Smooth muscle cell (in vitro differentiated cells): ENCODE measurements at regions not wholly inside any gene's neighbourhood (a gene's known extent, or its start where the extent isn't known, plus 50 kb on each side); places are given as distances from the start of the nearest gene placed in this dataset.
"Not testable (repeated sequence)": the region's sequence is repeated elsewhere in the genome, so short reads cannot be mapped to it uniquely, and the experiment has no call there.

Source experiments
- DNase-seq: peaks from one replicate; lab custom pipeline; 2025; ENCODE audit not compliant: unreplicated experiment; lab: John Stamatoyannopoulos, UW
- H2AFZ ChIP-seq: fragments of 200-600 bp; sonication (generic); 2 replicates; pipeline ENCODE4 v1.6.0; 2016; ENCODE audit warnings: antibody characterized with exemption, low read depth, mild to moderate bottlenecking
- H3F3A ChIP-seq: fragments of 200-600 bp; sonication (generic); 2 replicates; pipeline ENCODE4 v1.6.0; 2017; ENCODE audit warnings: antibody characterized with exemption, low read depth
- H3K27ac ChIP-seq: fragments of 200-600 bp; sonication (generic); 2 replicates; pipeline ENCODE4 v1.5.1; 2016; ENCODE audit warnings: low read depth, mild to moderate bottlenecking
- H3K27me3 ChIP-seq: fragments of 200-600 bp; sonication (generic); 2 replicates; pipeline ENCODE4 v1.6.1; 2016; ENCODE audit warnings: low read depth, mild to moderate bottlenecking
- H3K36me3 ChIP-seq: fragments of 200-600 bp; sonication (generic); 2 replicates; pipeline ENCODE4 v1.5.1; 2016; ENCODE audit warnings: low read depth
- H3K4me1 ChIP-seq: fragments of 200-600 bp; sonication (generic); 2 replicates; pipeline ENCODE4 v1.5.1; 2016; ENCODE audit warnings: low read depth
- H3K4me2 ChIP-seq: fragments of 200-600 bp; sonication (generic); 2 replicates; pipeline ENCODE4 v1.6.0; 2016; ENCODE audit warnings: mild to moderate bottlenecking
- H3K4me3 ChIP-seq: fragments of 200-600 bp; sonication (generic); 2 replicates; pipeline ENCODE4 v1.5.1; 2016; ENCODE audit warnings: mild to moderate bottlenecking
- H3K79me2 ChIP-seq: fragments of 200-600 bp; sonication (generic); 2 replicates; pipeline ENCODE4 v1.6.0; 2016; ENCODE audit warnings: low read depth, mild to moderate bottlenecking
- H3K9ac ChIP-seq: fragments of 200-600 bp; sonication (generic); 2 replicates; pipeline ENCODE4 v1.6.0; 2016; ENCODE audit warnings: low read depth
- H3K9me3 ChIP-seq: fragments of 200-600 bp; sonication (generic); replicated peaks from 2 replicates; pipeline ENCODE4 v1.5.1; 2016; ENCODE audit warnings: low read depth
- H4K20me1 ChIP-seq: fragments of 200-600 bp; sonication (generic); 2 replicates; pipeline ENCODE4 v1.6.0; 2016; ENCODE audit warnings: low read depth
- WGBS: methylation state at CpG from one replicate; pipeline ENCODE4 v1.1.7; 2016; ENCODE audit warnings: low lambda C conversion rate; 5-methylcytosine and 5-hydroxymethylcytosine counted together
- TF ChIP-seq, protein P1 (sequence below): fragments of 200-600 bp; sonication (generic); IDR thresholded peaks from 2 replicates; pipeline ENCODE4 v1.5.1; 2017; ENCODE audit warnings: borderline replicate concordance, mild to moderate bottlenecking, antibody characterized with exemption; ENCODE audit not compliant: insufficient read depth, poor library complexity, severe bottlenecking

DNA sequence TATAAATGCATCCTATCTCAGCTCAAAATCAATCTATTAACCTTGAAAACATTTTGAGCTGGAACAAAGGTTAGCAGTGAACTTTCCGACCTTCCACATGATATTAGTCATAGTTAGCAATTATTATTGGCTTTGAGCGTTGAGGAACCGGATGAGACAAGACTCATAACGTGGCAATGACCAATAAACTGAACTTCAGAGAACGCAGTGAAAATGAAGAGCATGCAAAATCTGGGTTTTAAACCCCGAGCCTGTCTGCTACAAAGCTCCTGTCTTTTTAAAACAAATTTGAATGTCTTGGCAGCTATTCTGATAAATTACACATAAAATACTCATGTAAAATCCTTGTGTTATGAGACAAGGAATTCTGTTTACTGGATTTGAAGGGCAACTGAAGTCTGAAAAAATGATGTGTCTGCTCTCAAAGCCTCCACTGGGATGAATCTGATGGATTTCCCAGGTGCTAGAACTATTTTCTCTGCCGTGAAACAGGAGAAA is 74.7 kb upstream of the ITGB1 start:
- Histone ChIP-seq H3K4me1 (no peaks in the 10 kb centered on the region), H3K9me3 (no peaks in the 10 kb centered on the region), H3K4me2 (peak overlapping the region; percentile 57), H3K36me3 (no peaks in the 10 kb centered on the region), H3F3A (no peaks in the 10 kb centered on the region), H3K27me3 (no peaks in the 10 kb centered on the region), H3K4me3 (no peak overlapping the region), H3K27ac (peak overlapping the region; percentile 35), H3K9ac (peak overlapping the region; percentile 21), H3K79me2 (no peaks in the 10 kb centered on the region), H4K20me1 (no peaks in the 10 kb centered on the region), H2AFZ (no peak overlapping the region)
- WGBS = 50% methylated on average over 7 of the region's 7 CpGs
- TF ChIP-seq, protein P1, sequence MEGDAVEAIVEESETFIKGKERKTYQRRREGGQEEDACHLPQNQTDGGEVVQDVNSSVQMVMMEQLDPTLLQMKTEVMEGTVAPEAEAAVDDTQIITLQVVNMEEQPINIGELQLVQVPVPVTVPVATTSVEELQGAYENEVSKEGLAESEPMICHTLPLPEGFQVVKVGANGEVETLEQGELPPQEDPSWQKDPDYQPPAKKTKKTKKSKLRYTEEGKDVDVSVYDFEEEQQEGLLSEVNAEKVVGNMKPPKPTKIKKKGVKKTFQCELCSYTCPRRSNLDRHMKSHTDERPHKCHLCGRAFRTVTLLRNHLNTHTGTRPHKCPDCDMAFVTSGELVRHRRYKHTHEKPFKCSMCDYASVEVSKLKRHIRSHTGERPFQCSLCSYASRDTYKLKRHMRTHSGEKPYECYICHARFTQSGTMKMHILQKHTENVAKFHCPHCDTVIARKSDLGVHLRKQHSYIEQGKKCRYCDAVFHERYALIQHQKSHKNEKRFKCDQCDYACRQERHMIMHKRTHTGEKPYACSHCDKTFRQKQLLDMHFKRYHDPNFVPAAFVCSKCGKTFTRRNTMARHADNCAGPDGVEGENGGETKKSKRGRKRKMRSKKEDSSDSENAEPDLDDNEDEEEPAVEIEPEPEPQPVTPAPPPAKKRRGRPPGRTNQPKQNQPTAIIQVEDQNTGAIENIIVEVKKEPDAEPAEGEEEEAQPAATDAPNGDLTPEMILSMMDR = no peak
- no peak for DNase-seq

- no peak for DNase-seq
- Histone ChIP-seq H4K20me1 (no peaks in the 10 kb centered on the region), H3K9me3 (no peaks in the 10 kb centered on the region), H3K36me3 (no peaks in the 10 kb centered on the region), H3F3A (no peaks in the 10 kb centered on the region), H3K4me1 (no peaks in the 10 kb centered on the region), H3K4me2 (no peak overlapping the region), H3K9ac (no peak overlapping the region), H2AFZ (no peak overlapping the region), H3K27me3 (no peaks in the 10 kb centered on the region), H3K4me3 (no peak overlapping the region), H3K79me2 (no peaks in the 10 kb centered on the region), H3K27ac (no peak overlapping the region)
- 96% methylated on average over 5 of the region's 5 CpGs for WGBS
- TF ChIP-seq, protein P1 = no peak
Observed at GRCh38 chr10:33031815-33032653, 74.0 kb upstream of the ITGB1 start.

DNA sequence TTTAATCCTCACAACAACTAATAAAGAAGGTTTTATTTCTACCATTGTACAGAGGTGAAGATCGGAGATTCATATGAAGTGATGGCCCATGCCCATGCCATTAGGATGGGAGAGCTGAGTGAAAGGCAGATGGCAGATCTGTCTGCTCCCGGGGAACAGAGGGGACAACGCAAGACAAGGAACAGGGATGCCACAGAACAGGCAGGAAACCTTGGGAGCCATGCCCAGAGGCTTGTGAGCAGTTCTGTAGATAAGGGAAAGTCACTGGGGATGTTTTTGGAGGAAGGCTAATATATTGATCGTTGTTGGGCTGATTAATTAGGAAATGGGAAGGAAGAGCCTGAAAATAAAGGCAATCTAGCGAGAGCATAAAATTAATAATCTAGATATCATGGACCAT is 73.1 kb upstream of the ITGB1 start:
- Histone ChIP-seq H3K27ac (no peak overlapping the region), H4K20me1 (no peaks in the 10 kb centered on the region), H3K9ac (no peak overlapping the region), H3F3A (no peaks in the 10 kb centered on the region), H2AFZ (no peak overlapping the region), H3K4me3 (no peak overlapping the region), H3K36me3 (no peaks in the 10 kb centered on the region), H3K4me2 (no peak overlapping the region), H3K79me2 (no peaks in the 10 kb centered on the region), H3K9me3 (no peaks in the 10 kb centered on the region), H3K4me1 (no peaks in the 10 kb centered on the region), H3K27me3 (no peaks in the 10 kb centered on the region)
- no peak for DNase-seq
- TF ChIP-seq, protein P1 = no peak
- WGBS = 91% methylated on average over 5 of the region's 5 CpGs

- 83% methylated on average over 5 of the region's 5 CpGs for WGBS
- H3K9me3 ChIP-seq, H3K36me3 ChIP-seq, H4K20me1 ChIP-seq, H3K9ac ChIP-seq, DNase-seq, H3K27me3 ChIP-seq, H3K4me1 ChIP-seq, H3K27ac ChIP-seq, H3F3A ChIP-seq, H3K79me2 ChIP-seq, H2AFZ ChIP-seq, H3K4me3 ChIP-seq, H3K4me2 ChIP-seq: not testable (repeated sequence)
Observed at GRCh38 chr10:33028515-33028914, 70.5 kb upstream of the ITGB1 start.
